SK-N-SH (cell line): ENCODE measurements at regions not wholly inside any gene's neighbourhood (a gene's known extent, or its start where the extent isn't known, plus 50 kb on each side); places are given as distances from the start of the nearest gene placed in this dataset.

Source experiments
- CTCF ChIP-seq: fragments of 200-600 bp; sonication (generic); IDR thresholded peaks from 2 replicates; pipeline ENCODE4 v1.6.1; 2017; ENCODE audit warnings: antibody characterized with exemption, mild to moderate bottlenecking, moderate library complexity
- ELF1 ChIP-seq: IDR thresholded peaks from 2 replicates; pipeline ENCODE4 v1.4.0; 2012
- EP300 ChIP-seq, 2 experiments: IDR thresholded peaks; 2 replicates each; pipeline versions ENCODE4 v1.4.0 to v1.6.1; 2012; ENCODE audit warnings: borderline replicate concordance in 1 of 2, low read depth in 1 of 2, low read length in 1 of 2
- EZH2phosphoT487 ChIP-seq: fragments of 200-600 bp; sonication (generic); IDR thresholded peaks from 2 replicates; pipeline ENCODE4 v1.6.1; 2017; ENCODE audit warnings: low read depth, mixed run types, mild to moderate bottlenecking, antibody characterized with exemption, moderate library complexity, borderline replicate concordance
- GATA2 ChIP-seq: sonication (generic); formaldehyde crosslinking; IDR thresholded peaks from 2 replicates; pipeline ENCODE4 v1.5.0; 2020; ENCODE audit warnings: mild to moderate bottlenecking, missing genetic modification reagents
- JUND ChIP-seq: IDR thresholded peaks from 2 replicates; pipeline ENCODE4 v1.4.0; 2012
- MAX ChIP-seq: IDR thresholded peaks from 2 replicates; pipeline ENCODE4 v1.4.0; 2012; ENCODE audit warnings: low read depth
- MXI1 ChIP-seq: IDR thresholded peaks from 2 replicates; pipeline ENCODE4 v1.6.1; 2012; ENCODE audit warnings: mild to moderate bottlenecking, low read depth, low read length, improper control_type of control experiment
- POLR2AphosphoS5 ChIP-seq: IDR thresholded peaks from 2 replicates; pipeline ENCODE4 v1.6.1; 2012; ENCODE audit warnings: low read depth, low read length
- SIN3A ChIP-seq: IDR thresholded peaks from 2 replicates; pipeline ENCODE4 v1.6.1; 2012; ENCODE audit warnings: low read depth, mild to moderate bottlenecking, low read length, moderate library complexity, borderline replicate concordance
- TEAD4 ChIP-seq: IDR thresholded peaks from 2 replicates; pipeline ENCODE4 v1.4.0; 2012; ENCODE audit warnings: mild to moderate bottlenecking, borderline replicate concordance; ENCODE audit not compliant: insufficient read depth

- TF ChIP-seq EZH2phosphoT487: no peak
- TF ChIP-seq CTCF: no peak
- TF ChIP-seq POLR2AphosphoS5: no peak
- TF ChIP-seq MAX: no peak
- TF ChIP-seq MXI1: no peak
- no peak for TF ChIP-seq JUND
- TF ChIP-seq EP300 (IDR thresholded peaks at IDR 0.05; ENCODE audit: borderline replicate concordance in 1 of 2, low read depth in 1 of 2, low read length in 1 of 2): no peak
- no peak for TF ChIP-seq TEAD4
- TF ChIP-seq SIN3A: no peak
- TF ChIP-seq GATA2 (CRISPR knock-in tag): no peak
- TF ChIP-seq ELF1: no peak
Observed at GRCh38 chr12:63404611-63405010, 253.6 kb upstream of the AVPR1A start.
